ENCODE measurements at regions not wholly inside any gene's neighbourhood (a gene's known extent, or its start where the extent isn't known, plus 50 kb on each side); places are given as distances from the start of the nearest gene placed in this dataset.

- 75 to 84% (median 77%) methylated on average over 6 of the region's 6 CpGs for WGBS, 5 donors
- no peak for DNase-seq
These were observed 70.8 kb upstream of the AKIRIN2 start for GRCh38 chr6:87772597-87773530.

GRCh38 chr6:87767478-87767877 is 65.4 kb upstream of the AKIRIN2 start:
- intact Hi-C loops (cut with DNase I; ENCODE audit: low total_unique reads): no loop called here
- H3K9me3 ChIP-seq: no peaks in the 10 kb centered on the region
- WGBS, 5 donors: 77 to 90% (median 87%) methylated on average over 10 of the region's 10 CpGs
- H3K4me3 ChIP-seq: no peak overlapping the region
- no peaks in the 10 kb centered on the region for H3K36me3 ChIP-seq
- DNase-seq: no peak
- H3K27ac ChIP-seq: no peak overlapping the region
- peaks cover 0 to 3% (median 0%) of the 10 kb centered on the region in 6 donors for H3K4me1 ChIP-seq
- TF ChIP-seq POLR2A (IDR thresholded peaks at IDR 0.05) (no peak), POLR2AphosphoS5 (IDR thresholded peaks at IDR 0.05) (no peak), CTCF (IDR thresholded peaks at IDR 0.05 in 8 of 11, conservative IDR thresholded peaks at IDR 0.05 in 3 of 11) (no peak)
- H3K27me3 ChIP-seq (replicated peaks in 1 of 7): no peaks in the 10 kb centered on the region

More at GRCh38 chr6:87772597-87773530, 70.8 kb upstream of the AKIRIN2 start:
- Histone ChIP-seq H3K9me3 (no peaks in the 10 kb centered on the region), H3K4me3 (no peak overlapping the region), H3K27me3 (replicated peaks in 1 of 7) (no peaks in the 10 kb centered on the region), H3K4me1 (peaks cover 0 to 10% (median 0%) of the 10 kb centered on the region in 6 donors), H3K36me3 (no peaks in the 10 kb centered on the region), H3K27ac (no peak overlapping the region)
- intact Hi-C loops (cut with DNase I; ENCODE audit: low total_unique reads): no loop called here
- TF ChIP-seq POLR2A (IDR thresholded peaks at IDR 0.05) (no peak), POLR2AphosphoS5 (IDR thresholded peaks at IDR 0.05) (no peak), CTCF (IDR thresholded peaks at IDR 0.05 in 8 of 11, conservative IDR thresholded peaks at IDR 0.05 in 3 of 11) (no peak)

GRCh38 chr6:87766211-87766610 is 64.2 kb upstream of the AKIRIN2 start:
- H3K27ac ChIP-seq: no peak overlapping the region
- no peaks in the 10 kb centered on the region for H3K27me3 ChIP-seq (replicated peaks in 1 of 7)
- H3K9me3 ChIP-seq: no peaks in the 10 kb centered on the region
- whole genome bisulfite sequencing, 5 donors: 88 to 94% (median 92%) methylated on average over 2 of the region's 2 CpGs
- no peaks in the 10 kb centered on the region for H3K36me3 ChIP-seq
- intact Hi-C loops (cut with DNase I; ENCODE audit: low total_unique reads): no loop called here
- H3K4me1 ChIP-seq: peaks cover 0 to 8% (median 1%) of the 10 kb centered on the region in 6 donors
- no peak overlapping the region for H3K4me3 ChIP-seq
- DNase-seq: no peak
- TF ChIP-seq POLR2A (IDR thresholded peaks at IDR 0.05): no peak
- no peak for TF ChIP-seq CTCF (IDR thresholded peaks at IDR 0.05 in 8 of 11, conservative IDR thresholded peaks at IDR 0.05 in 3 of 11)
- TF ChIP-seq POLR2AphosphoS5 (IDR thresholded peaks at IDR 0.05): no peak

GRCh38 chr6:87763901-87764300 is 61.9 kb upstream of the AKIRIN2 start:
- H3K27ac ChIP-seq: no peak overlapping the region
- H3K27me3 ChIP-seq (replicated peaks in 1 of 7): no peaks in the 10 kb centered on the region
- H3K4me1 ChIP-seq: peaks cover 0 to 13% (median 4%) of the 10 kb centered on the region in 6 donors
- no peak overlapping the region for H3K4me3 ChIP-seq
- TF ChIP-seq POLR2AphosphoS5 (IDR thresholded peaks at IDR 0.05) (no peak), CTCF (IDR thresholded peaks at IDR 0.05 in 8 of 11, conservative IDR thresholded peaks at IDR 0.05 in 3 of 11) (no peak), POLR2A (IDR thresholded peaks at IDR 0.05) (no peak)
- no peaks in the 10 kb centered on the region for H3K9me3 ChIP-seq
- no peak for DNase-seq
- WGBS, 5 donors: 63 to 76% (median 67%) methylated on average over 4 of the region's 4 CpGs
- no peaks in the 10 kb centered on the region for H3K36me3 ChIP-seq
- intact Hi-C loops (cut with DNase I; ENCODE audit: low total_unique reads): no loop called here
